ENCODE measurements at regions not wholly inside any gene's neighbourhood (a gene's known extent, or its start where the extent isn't known, plus 50 kb on each side); places are given as distances from the start of the nearest gene placed in this dataset.
A peak's percentile ranks its signal among the peaks of the same experiment; 100 is the strongest.

DNA sequence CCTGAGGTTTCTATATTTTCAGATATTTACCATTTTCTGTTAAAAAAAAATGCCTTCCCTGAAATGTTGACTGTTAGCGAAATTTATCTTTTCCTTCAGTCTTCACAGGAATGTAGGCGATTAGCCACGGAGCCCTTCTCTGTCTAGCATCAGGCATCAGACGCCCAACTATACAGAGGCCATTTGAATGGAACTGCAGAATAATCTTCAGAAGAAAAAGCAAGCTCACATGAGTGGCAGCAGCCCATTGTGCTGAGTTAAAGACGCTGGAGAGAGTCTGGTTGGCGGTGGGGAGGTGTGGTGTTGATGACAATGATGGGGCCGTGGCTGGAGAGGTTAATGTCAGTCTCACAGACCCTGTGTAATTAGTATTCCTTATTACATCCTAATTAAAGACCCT lies 196.8 kb upstream of the LEF1 start:
- DNase-seq (ENCODE audit: low read depth), result no peak

DNA sequence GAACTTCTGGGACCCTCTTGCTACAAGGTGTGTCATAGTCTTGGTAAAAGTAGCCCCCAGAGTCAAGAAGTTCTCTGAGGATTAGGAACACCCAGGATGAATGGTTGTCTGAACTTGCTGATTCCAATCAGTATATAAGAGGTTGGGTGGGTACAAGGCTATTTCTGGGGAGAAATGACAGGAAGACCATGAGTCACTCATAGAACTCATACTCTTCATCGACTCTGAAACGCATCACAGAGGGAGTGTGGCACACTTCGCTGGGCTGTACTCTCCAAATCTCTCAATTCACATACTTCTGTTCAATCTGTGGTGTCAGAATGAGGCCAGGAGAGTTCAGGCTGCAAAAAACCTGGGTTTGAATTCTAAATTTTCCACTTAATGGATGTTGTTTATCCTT lies 193.2 kb upstream of the LEF1 start:
- peak; percentile 38 for DNase-seq (ENCODE audit: low read depth)

DNA sequence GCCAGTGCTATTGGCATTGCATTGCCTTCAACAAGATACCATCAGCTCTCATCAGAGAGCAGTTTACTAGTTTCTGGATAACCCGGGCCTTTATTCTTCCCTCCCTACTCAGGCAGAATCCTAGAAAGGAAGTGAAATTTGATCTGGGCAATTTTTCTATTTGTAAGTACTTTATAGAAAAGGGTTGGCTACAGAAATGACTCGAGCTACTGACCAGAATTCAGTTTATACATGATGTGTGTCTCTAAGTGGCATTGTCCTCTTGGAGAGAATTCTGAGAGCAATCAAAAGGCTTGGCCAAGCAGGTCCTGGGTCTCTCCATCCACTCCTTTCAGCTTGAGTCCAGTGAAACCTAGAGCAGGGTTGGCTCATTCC lies 192.7 kb upstream of the LEF1 start:
- no peak for DNase-seq (ENCODE audit: low read depth)

DNA sequence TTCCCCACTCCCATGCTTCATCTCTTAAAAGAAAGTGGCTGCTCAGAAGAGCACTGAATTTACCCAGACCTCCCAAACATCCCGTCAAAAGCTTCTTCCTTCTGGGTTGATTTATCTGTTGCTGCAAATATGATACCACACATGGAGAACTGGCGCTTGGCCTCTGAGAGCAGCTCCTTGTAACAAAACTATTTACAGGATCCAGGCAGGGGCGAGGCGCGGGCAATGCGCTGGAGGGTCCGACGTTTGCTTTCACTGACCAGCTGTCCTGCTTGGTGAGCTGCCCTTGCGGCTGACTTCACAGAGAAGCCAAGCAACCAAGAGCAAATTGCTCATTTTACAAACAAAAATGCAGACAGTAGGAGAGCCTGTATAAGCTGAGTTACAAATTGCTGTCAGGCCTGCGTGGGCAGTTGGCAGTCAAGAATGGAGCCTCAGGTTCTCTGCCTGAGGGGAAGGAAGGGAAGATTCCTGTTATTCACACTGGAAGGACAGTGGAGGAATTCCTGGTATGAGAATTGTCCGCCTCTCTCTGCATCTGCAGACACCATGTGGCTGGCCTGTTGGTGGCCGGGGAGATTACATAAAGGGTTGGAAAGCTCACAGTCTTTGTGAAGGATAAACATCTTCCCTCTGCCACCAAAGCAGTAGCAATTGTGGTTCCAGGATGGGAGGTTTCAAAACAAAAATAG lies 192.2 kb upstream of the LEF1 start:
- DNase-seq (ENCODE audit: low read depth), result peak; percentile 97

- no peak for DNase-seq (ENCODE audit: low read depth)
Observed at GRCh38 chr4:108359986-108360681, 191.4 kb upstream of the LEF1 start.

GRCh38 chr4:108359130-108359985 lies 190.6 kb upstream of the LEF1 start:
- no peak for DNase-seq (ENCODE audit: low read depth)

- DNase-seq (ENCODE audit: low read depth), result no peak
Observed at GRCh38 chr4:108355902-108356535, 187.3 kb upstream of the LEF1 start.

DNA sequence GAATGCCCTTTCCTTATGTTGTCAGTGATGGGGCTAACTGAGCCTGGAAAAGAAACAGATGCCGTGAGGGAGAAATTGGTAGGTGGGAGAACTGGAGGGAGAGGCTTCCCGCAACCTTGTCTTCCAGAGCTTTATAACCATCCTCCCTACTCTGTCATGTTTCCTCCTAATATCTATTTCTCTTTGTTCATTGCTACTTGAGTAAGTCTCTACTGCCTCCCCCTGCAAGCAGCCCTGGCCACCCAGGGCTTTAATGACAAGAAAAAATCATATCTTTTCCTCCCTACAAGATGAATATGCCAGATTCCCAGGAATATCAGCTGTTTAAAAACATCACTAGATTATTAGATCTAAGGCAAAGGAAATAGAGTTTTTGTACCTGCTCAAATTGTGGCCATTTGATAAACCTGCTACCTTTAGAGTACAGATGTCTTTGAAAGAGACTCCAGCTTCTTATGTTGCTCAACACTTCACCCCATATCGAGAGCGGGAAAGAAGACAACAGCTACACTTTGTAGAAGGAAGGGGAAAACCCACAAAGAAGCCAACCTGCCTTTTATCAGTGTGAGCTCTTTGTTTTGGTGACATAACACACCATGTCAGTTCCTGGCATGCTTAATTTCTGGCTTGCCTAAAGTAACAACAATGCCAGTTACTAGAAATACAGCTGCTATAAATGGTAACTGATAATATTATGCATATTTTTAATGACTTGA lies 186.6 kb upstream of the LEF1 start:
- no peak for DNase-seq (ENCODE audit: low read depth)

- DNase-seq (ENCODE audit: low read depth), result no peak
Observed at GRCh38 chr4:108352664-108353308, 184.1 kb upstream of the LEF1 start.

DNA sequence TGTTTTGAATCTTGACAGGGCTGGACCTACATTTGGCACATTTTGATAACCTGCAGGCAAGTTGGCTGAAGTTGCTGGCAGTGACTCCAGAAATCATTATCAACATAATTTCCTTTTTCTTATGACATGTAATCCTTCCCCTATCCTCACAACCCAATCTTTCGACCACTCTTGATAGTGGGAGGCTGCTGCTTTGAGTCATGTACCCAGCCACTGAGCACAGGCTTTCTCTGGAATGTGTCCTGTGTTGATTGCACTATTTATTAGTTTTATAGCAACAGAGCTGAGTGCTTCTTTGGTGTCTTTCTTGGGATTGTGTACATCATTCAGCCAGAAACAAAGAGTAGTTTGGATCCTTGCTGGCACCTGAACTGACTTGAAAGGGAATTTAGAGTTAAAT lies 183.1 kb upstream of the LEF1 start:
- DNase-seq (ENCODE audit: low read depth), result no peak

GRCh38 chr4:108350332-108350731 lies 181.6 kb upstream of the LEF1 start:
- peak; percentile 34 for DNase-seq (ENCODE audit: low read depth)

- peak; percentile 39 for DNase-seq (ENCODE audit: low read depth)
Observed at GRCh38 chr4:108346818-108347210, 178.1 kb upstream of the LEF1 start.

DNA sequence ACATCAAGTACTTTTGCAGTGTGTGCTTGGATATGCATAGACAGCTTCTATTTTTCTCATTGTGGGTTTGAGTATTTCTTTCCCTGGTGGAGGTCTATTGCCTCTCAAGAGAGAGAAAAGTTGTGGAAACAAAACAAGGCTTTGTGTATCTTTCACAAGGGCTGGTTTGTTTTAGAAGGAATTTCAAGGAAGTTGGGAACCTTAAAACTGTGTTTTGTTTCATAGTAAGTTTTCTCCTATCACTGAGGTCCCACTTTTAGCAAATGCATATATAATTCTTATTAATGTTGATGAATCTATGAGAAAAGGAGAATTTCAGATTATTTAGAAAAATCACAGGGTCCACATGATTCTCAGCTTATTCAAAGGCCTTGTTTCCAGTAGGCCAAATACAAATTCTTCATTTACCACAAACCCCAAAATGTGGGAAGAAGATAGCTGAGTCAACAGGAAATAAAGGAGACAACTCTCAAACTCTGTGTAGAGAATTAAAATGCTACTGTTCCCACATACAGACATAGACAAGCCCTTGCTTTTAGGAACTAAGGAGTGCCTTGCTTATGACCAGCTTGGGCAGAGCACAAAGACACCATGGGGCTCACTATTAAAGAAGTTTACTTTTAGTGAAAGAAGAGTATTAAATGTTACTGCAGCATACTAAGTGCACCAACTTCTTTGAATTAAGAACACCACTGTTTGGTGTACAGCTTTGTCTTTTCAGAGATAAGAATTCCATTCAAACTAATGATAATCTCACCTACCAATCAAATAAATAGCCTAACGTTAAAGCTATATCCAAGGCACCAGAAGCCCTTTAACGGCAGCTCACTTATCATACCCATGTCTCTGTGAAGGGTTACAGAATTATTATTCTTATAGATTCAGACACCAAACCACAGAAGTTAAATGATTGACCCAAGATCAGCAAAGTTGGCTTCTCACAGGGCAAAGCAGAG lies 177.4 kb upstream of the LEF1 start:
- DNase-seq (ENCODE audit: low read depth), result peak; percentile 89

DNA sequence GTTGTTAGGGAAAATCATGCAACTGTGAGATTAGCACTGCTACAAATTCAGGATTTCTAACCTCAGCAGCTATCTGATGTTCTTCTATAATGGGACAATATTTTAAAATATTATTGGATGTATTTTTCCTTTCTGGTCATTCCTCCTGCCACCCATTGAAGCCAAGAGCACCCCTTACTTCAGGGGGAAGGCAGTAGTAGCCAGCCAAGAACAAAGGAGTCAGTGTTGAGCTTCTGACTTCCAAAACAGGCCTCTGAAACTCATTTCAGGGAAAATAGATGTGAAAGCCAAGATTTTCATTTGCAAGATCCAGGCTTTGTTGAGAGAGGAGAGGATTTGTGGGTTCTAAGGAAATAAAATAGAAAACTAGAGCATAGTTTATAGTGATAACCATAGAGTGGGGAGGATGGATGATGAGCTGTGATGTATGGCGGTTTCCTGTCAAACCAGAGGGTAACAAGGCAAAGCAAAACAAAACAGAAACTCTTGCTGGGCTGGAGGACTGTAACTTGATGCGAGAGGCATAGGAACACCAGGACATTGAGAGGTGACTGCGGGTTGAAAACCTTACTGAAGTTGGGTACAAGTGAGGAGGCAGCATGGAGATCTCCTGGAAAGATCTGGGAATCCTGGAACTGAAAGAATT lies 173.7 kb upstream of the LEF1 start:
- peak; percentile 19 for DNase-seq (ENCODE audit: low read depth)

GRCh38 chr4:108337923-108338322 lies 169.2 kb upstream of the LEF1 start:
- DNase-seq (ENCODE audit: low read depth), result peak; percentile 87

DNA sequence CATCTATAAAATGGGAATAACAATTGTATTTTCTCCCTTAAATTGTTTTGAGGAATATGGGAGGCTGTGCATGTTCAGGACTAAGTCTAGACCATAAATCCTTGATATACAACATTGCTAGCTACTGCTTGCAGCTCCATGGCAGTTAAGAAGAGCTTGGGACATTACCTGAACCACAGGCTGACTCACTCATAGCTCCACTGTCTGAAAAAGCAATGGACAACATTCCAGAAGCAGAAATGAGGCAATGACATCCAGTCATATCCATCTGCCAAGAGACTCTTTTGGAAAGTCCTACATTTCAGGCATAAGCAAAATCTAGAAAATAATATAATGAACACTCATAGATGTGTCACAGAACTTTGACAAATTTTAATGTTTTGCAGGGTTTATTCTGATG lies 167.3 kb upstream of the LEF1 start:
- peak; percentile 78 for DNase-seq (ENCODE audit: low read depth)

DNA sequence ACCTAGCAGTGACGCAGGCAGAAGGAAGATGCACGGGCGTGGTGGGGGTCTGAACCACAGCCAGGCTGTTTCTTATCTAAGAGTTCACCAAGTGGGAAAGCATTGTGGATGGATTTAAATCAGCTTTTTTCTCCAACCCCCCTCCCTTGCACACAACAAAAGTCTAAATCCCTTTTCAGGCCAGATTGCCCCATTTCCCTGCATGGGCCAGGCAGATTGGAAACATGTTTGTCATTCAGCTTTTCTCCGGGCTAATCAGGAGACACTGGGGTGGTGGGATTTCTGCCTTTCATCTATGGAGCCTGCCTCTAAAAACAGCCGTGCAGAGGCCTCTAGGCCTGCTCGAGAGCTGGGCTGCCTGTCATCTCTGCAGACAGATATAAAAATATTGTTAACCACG lies 166.3 kb upstream of the LEF1 start:
- DNase-seq (ENCODE audit: low read depth), result no peak

DNA sequence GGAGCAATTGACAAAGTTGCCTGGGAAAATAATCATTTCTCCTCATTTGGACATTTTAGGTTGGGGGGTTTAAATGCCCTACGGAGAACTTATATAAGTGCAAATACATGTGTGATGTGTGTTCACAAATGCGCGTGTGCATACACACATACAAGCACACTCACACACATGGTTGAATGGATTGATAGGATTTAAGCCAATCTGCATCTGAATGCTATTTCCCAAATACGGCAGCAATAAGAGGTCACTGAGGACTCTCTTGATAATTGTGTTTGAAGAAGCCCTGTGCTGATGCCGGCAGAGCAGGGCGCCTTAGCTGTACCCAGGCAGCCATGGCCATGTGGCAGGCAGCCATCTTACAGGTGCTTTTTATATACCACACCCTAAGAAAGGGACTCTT lies 165.3 kb upstream of the LEF1 start:
- no peak for DNase-seq (ENCODE audit: low read depth)

DNA sequence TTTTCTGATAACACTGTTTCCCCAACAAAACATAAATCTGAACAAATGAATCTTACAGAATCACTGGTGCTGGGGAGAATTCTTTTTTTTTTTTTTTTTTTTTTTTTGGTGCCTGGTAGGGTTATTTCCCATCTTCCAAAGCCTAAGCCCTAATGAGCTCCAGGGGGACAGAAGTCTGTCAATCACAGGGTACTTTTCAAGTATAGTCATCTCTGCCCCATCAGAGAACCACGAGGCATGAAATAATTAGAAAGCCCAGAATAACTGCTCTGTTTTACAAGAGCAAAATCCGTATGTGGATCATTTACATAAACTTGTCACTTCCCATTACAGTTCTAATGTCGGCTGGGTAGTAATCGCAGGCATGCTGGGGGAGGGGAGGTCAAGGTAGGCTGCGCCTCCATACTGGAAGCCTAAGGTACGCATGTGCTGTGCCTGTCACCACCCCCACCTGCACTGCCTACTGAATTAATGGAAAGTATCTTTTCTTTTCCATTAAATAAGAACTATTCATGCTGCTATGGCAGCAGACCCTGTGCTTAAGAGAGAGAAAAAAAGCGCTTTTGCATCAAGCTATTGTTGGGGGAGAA lies 164.7 kb upstream of the LEF1 start:
- DNase-seq (ENCODE audit: low read depth), result no peak

Measured in RPMI7951 (cell line).